HG03060 (cell line): ENCODE measurements at regions not wholly inside any gene's neighbourhood (a gene's known extent, or its start where the extent isn't known, plus 50 kb on each side); places are given as distances from the start of the nearest gene placed in this dataset.
"Not testable (repeated sequence)": the region's sequence is repeated elsewhere in the genome, so short reads cannot be mapped to it uniquely, and the experiment has no call there.

Source experiments
- ATAC-seq: cut with Tn5 transposase; IDR thresholded peaks from one replicate; pipeline ENCODE4 v1.9.1; 2021; ENCODE audit warnings: low read depth, moderate number of reproducible peaks; ENCODE audit not compliant: unreplicated experiment

DNA sequence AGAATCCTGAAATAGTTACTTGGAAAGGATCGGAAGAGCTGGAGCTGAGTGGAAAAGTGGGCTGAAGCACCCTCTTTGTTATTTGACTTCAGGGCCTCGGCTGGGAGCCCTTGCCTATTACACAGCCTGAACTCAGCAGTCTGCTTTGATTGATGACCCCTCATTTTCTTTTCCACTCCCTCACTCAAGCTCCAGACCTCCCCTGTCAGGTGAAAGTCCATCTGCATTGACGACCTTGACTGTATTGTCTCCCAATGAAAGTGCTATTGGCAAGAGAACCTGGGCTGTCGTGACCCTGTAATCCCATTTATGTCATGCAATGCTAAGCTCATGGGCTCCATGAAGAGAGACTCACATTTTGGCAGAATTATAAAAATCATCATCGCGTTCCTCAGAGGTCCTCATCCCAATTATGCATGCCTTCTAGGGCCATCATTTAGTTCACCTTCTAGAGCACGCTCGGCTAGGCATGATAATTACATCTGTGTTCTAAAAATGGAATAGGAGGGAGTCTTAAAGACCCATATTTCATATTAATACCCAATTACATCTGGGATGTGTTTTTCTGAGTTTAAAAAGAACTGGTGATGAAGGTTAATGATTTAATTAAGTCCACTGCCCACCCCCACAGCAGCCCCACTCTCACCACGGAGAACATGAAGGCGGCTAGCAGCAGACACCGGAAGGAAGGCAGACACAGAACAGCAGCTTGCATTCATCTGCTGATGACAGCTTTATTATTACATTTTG is 472.5 kb downstream of the PID1 start:
- ATAC-seq, result no peak

DNA sequence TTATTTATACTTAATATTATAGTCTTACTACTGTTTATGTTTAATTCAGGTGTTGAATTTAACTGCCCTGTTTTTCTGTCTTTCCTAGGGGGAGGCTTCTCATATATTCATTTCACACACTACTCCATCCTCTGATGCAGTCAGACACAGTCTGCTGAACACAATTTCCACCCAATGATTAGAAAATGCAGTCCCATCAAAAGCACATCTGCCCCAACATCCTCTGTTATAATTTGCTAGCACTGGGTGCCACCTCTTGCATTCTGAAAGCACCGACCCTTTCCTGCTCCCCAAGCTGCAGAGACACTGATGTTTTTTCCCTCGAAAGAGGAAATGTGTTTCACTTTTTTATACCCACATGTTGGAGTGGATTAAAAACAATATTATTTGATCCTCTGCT is 474.7 kb downstream of the PID1 start:
- no peak for ATAC-seq

DNA sequence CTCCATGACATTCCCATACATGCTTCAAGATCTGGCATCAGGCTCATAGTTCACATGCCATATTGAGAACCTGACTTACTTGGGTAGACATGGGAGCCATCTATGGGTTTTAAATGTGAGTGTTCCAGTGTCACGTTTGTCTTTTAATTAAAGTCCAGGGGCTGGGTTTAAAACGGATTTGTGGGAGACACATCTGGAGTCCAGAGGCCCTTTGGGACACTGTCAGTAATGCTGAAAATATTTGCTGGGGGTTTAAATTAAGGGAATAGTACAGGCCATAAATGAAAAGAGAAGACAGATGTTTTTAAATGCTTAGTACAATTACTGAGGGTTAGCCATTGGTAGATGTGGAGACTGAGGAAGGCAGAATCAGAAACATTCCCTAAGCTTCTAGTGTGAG is 478.0 kb downstream of the PID1 start:
- ATAC-seq, result no peak

- no peak for ATAC-seq
Measured at GRCh38 chr2:228786901-228787300, 484.2 kb downstream of the PID1 start.

- no peak for ATAC-seq
Measured at GRCh38 chr2:228782281-228782680, 488.8 kb downstream of the PID1 start.

- ATAC-seq, result no peak
Measured at GRCh38 chr2:228777855-228778355, 493.2 kb downstream of the PID1 start.

DNA sequence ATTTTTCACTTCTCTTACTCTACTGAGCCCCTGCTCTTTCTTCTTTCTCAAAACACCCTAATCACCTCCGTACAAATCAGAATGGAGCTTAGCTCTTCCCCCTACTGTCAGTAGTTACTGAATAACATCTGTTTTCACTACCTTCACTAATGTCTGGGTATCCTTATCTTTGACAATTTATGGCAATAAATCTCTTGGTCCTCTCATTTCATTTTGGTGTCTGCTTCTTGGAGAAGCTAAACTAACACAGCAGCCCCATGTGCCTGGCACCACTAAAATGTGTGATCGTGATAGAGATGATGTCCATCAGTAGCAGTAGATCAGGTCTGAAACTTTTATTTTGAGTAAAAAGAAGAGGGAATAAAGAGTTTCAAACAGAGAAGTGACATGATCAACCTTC is 496.5 kb downstream of the PID1 start:
- ATAC-seq, result no peak

DNA sequence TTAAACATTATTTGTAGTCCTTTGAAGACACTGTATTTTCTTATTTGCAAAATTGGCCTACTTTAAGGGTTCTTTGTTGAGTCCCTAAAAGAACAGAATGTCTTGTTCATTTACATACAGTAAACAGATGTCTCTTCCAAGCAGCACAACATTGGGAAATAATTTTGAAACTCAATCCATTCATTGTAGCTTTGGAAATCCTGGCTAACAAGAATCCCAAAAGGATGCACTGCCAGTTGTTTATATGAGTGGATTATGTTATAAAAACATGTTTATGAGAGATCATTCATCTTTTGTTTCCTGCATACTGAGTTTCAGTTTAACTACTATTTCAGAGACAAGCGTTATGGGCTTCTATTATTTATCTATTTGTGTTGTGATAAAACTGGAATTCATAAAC is 499.3 kb downstream of the PID1 start:
- ATAC-seq, result no peak

DNA sequence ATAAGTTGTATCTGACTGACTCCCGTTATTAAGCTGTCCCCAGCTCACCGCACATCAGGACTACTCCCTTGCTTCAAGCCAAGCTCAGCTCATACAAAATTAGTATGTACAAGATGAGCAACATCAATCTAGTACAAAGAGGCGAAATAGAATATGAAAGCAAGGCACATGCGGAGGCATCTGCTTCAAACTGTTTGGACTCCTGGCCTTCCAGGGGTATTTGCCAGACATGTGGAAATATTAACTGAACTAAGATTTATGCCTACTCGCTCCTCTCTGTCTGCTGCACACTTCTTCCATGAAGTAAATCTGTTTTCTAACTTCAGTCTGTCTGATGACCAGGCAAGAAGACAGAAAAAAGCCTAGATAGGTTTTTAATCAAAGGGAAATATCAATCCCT is 499.8 kb downstream of the PID1 start:
- no peak for ATAC-seq

DNA sequence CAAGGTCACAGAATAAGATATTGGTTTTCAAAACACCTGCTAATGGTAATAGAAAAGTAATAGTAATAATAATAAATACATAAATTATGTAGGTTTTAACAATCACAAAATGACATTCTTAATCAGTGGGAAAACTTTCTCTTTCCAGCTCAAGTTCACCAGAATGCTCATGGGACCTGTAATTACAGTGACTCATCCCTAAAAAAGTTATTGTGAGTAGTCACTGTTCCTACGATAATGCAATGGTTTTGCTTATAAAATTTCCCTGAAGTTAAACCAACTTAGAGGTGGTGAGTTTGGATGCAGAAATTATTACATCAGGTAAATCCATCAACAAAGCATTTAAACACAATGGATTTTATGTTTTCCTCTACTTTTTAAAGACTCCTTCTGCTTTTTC is 502.3 kb downstream of the PID1 start:
- ATAC-seq, result no peak

- ATAC-seq, result not testable (repeated sequence)
Measured at GRCh38 chr2:228768141-228768540, 502.9 kb downstream of the PID1 start.

GRCh38 chr2:228767196-228767595 is 503.9 kb downstream of the PID1 start:
- ATAC-seq, result no peak

DNA sequence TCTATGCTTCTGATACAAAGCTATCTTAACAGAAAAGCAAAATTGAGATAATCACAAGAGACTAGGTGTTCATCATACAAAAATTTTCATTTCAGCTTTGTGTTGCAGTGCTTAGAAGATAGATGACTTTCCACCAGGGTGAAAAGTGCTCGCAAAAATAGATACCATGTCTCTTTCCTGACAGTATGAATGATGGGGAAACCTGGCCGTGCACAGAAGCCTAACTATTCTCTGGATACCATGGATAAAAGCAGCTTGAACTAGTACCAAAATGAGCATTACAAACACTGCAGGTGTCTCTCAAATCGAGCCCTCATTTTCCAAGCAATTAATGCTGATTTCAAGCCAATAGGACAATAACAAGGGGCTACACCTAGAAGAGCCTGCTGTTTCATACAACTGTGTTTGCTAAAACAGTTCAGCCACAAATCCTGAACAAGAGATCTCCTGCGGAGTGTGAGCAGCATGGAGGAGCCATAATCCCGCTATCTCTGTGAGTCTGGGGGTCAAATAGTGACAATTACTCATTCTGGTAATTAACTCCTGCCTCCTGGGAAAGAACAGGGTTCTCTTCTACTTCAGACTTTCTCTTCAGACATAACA is 507.6 kb downstream of the PID1 start:
- ATAC-seq, result no peak

DNA sequence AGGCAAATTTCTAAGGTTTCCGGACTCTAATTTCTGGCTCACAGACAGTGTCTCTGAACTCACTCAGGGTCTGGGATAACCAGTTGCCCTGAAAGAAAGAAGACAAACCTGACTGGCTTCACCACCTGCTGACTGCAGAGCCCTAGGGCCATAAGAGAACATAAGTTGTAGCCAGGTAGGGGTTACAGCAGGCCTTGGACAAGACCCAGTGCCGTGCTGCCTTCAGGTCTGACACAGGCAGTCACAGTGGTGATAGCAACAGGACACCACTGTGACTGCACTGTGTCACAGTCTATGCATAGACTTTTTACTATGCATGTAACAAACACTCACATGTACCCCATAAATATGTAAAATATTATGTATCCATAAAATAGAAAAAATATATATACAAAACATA is 508.5 kb downstream of the PID1 start:
- ATAC-seq, result no peak

GRCh38 chr2:228755661-228756060 is 515.4 kb downstream of the PID1 start:
- not testable (repeated sequence) for ATAC-seq

DNA sequence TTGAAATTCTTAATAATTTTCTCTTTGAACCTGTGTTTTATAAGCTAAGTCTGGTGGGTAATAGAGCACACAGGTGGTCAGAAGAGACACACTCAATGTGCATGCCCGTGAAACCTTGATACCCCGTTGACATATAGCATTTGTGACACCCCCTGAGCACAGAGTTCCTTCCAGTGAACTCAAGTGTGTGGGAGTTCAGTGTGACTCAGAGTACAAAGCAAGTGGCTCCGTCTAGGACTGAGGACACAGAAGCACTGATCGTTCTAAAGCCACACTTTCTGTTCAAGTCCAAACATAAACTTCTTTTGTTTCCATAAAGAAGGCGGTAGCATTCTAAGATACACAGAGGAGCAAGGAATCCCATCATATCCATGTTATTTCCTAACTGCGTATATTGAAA is 523.6 kb downstream of the PID1 start:
- no peak for ATAC-seq

DNA sequence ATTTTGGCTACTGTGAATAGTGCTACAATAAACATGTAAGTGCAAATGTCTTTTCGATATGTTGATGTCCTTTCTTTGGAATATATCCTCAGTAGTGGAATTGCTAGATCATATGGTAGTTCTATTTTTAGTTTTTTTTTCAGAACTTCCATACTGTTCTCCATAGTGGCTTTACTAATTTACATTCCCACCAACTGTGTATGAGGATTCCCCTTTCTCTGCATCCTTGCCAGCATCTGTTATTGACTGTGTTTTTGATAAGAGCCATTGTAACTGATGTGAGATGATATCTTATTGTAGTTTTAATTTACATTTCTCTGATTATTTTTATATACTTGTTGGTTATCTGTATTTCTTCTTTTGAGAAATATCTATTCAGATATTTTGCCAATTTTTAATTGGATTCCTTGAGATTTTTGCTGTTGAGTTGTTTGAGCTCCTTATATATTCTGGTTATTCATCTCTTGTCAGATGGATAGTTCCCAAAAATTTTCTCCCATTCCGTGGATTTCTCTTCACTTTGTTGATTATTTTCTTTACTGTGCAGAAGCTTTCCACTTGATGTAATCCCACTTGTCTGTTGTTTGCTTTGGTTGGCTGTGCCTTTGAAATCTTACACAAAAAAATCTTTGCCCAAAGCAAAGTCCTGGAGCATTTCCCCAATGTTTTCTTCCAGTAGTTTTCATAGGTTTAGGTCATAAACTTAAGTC is 532.3 kb downstream of the PID1 start:
- no peak for ATAC-seq

DNA sequence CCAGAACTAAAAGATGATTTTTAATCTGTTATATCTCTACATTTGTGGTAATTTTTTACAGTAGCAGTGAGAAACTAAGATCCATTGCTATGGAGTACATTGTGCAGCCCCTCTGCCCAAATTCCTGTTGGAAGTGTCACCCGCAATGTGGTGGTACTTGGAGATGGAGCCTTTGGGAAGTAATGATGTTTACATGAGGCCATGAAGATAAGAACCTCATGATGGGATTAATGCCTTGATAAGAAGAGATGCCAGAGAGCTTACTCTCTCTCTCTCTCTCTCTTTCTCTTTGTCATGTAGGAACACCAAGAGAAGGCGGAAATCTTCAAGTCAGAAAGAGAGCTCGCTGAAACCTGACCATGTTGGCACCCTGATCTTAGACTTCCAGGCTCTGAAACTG is 535.4 kb downstream of the PID1 start:
- no peak for ATAC-seq

DNA sequence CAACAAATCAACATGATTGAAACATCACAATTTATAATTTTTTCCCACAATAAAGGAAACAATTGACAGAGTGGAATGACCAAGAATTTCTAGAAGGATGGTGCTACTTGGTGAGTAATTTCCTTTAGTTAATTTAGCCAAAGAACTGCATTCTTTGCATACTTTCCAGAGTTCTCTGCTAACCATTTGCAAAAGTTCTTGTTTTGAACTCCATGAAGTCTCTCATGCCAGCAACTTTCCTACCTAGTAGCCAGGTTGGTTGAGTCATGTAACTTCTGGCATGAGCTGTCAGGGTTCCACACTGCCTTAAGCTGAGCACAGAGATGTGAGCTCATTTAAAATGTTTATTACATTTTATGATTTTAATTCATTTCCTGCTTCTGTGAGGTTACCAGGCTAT is 539.6 kb downstream of the PID1 start:
- ATAC-seq, result no peak

DNA sequence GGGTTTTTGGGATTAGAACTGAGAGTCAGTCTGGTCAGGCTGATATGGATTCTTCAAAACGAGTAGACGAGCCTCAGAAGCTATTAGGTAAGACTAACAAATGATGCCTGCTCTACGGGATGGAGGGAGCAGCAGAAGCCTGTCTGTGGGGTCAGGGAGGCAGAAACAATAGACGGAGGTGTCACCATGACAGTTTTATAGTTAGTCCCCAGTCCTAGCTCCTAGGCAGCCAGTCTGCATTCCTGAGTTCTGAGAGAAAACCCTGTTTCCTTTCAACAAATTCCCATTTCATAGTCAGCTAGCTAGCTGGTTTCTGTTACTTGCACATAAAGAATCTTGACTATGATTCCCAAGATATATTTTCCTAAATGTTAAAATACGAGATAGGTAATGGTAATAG is 542.1 kb downstream of the PID1 start:
- ATAC-seq, result no peak

- no peak for ATAC-seq
Measured at GRCh38 chr2:228725031-228725430, 543.5 kb upstream of the SPHKAP start.

DNA sequence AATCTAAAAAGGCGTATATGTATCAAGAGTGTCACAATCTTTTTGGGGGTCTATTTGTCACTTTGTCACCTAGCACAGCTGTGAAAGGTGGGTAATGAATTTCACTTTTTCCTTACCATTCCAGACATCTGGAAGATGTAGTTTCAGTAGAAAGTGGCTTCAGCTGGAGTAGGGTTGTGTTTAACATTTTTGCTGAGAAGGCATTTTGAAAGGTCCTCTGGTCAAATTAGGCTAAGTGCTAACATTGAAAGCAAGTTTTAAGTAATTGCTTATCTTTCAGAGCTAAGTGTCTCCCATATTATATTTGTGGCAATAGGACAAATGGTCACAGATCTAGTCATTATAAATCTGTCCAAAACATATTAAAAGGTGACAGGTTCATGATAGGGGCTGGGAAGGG is 542.1 kb upstream of the SPHKAP start:
- ATAC-seq, result no peak
